PC-9 (cell line): ENCODE measurements at regions not wholly inside any gene's neighbourhood (a gene's known extent, or its start where the extent isn't known, plus 50 kb on each side); places are given as distances from the start of the nearest gene placed in this dataset.

ENCODE experiments used
- EZH2 ChIP-seq: fragments of 200-600 bp; sonication (generic); IDR thresholded peaks from 2 replicates; pipeline ENCODE4 v1.8.0; 2017; ENCODE audit warnings: antibody characterized with exemption, low read depth
- TF ChIP-seq, protein P1 (sequence below): fragments of 200-600 bp; sonication (generic); conservative IDR thresholded peaks from 2 replicates; pipeline ENCODE4 v1.6.1; 2017; ENCODE audit warnings: mixed run types, antibody characterized with exemption, mild to moderate bottlenecking, moderate library complexity

GRCh38 chr6:6482256-6482655, 106.3 kb upstream of the LY86 start:
- no peak for TF ChIP-seq EZH2
- TF ChIP-seq, protein P1, sequence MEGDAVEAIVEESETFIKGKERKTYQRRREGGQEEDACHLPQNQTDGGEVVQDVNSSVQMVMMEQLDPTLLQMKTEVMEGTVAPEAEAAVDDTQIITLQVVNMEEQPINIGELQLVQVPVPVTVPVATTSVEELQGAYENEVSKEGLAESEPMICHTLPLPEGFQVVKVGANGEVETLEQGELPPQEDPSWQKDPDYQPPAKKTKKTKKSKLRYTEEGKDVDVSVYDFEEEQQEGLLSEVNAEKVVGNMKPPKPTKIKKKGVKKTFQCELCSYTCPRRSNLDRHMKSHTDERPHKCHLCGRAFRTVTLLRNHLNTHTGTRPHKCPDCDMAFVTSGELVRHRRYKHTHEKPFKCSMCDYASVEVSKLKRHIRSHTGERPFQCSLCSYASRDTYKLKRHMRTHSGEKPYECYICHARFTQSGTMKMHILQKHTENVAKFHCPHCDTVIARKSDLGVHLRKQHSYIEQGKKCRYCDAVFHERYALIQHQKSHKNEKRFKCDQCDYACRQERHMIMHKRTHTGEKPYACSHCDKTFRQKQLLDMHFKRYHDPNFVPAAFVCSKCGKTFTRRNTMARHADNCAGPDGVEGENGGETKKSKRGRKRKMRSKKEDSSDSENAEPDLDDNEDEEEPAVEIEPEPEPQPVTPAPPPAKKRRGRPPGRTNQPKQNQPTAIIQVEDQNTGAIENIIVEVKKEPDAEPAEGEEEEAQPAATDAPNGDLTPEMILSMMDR, result no peak
